GM23248 (cell line): ENCODE measurements at regions not wholly inside any gene's neighbourhood (a gene's known extent, or its start where the extent isn't known, plus 50 kb on each side); places are given as distances from the start of the nearest gene placed in this dataset.

Experiments
- EZH2 ChIP-seq: fragments of 200-600 bp; sonication (generic); IDR thresholded peaks from 2 replicates; pipeline ENCODE4 v1.6.1; 2018; ENCODE audit warnings: antibody characterized with exemption, mild to moderate bottlenecking; ENCODE audit not compliant: insufficient read depth, poor library complexity, severe bottlenecking
- EZH2phosphoT487 ChIP-seq: fragments of 200-600 bp; sonication (generic); IDR thresholded peaks from 2 replicates; pipeline ENCODE4 v1.6.1; 2018; ENCODE audit warnings: antibody characterized with exemption, moderate library complexity, mild to moderate bottlenecking, low read depth; ENCODE audit not compliant: insufficient read depth

GRCh38 chr9:118575341-118576070 is 793.7 kb downstream of the BRINP1 start:
- no peak for TF ChIP-seq EZH2
- TF ChIP-seq EZH2phosphoT487 = no peak
